Activated CD8-positive, alpha-beta memory T cell treated with anti-CD3 and anti-CD28 coated beads, Interleukin-2, amount 10 ng/mL, durations not matched to agents 7 days and 5 days (primary cell): ENCODE measurements at regions not wholly inside any gene's neighbourhood (a gene's known extent, or its start where the extent isn't known, plus 50 kb on each side); places are given as distances from the start of the nearest gene placed in this dataset.

Source experiments
- ATAC-seq: fragments of 150-1000 bp; cut with Tn5 transposase; one replicate; pipeline ENCODE4 v1.10.0; 2021; ENCODE audit warnings: moderate library complexity
- CTCF ChIA-PET: fragments of 350-600 bp; sonication (Branson Sonifier 250); formaldehyde crosslinking; loops from one replicate; lab custom pipeline; 2021; ENCODE audit warnings: antibody characterized with exemption; lab: Charles Lee
- DNase-seq: peaks from one replicate; pipeline ENCODE4 v3.0.0-alpha.2; 2020
- H3K27ac Mint-ChIP-seq: one replicate; pipeline ENCODE4 v1.8.0; 2021; ENCODE audit warnings: mild to moderate bottlenecking, mixed read lengths
- H3K27me3 Mint-ChIP-seq: one replicate; pipeline ENCODE4 v1.8.0; 2021; ENCODE audit warnings: mixed read lengths
- H3K36me3 Mint-ChIP-seq: one replicate; pipeline ENCODE4 v1.8.0; 2021; ENCODE audit warnings: mild to moderate bottlenecking, mixed read lengths
- H3K4me1 Mint-ChIP-seq: one replicate; pipeline ENCODE4 v1.8.0; 2021; ENCODE audit warnings: mixed read lengths
- H3K4me3 Mint-ChIP-seq: one replicate; pipeline ENCODE4 v1.8.0; 2021; ENCODE audit warnings: mild to moderate bottlenecking, moderate library complexity, mixed read lengths
- H3K9me3 Mint-ChIP-seq: one replicate; pipeline ENCODE4 v1.8.0; 2022; ENCODE audit warnings: low read depth, mixed read lengths

GRCh38 chr9:126158588-126159429 is 167.8 kb upstream of the MVB12B start:
- Mint-ChIP-seq H3K4me3 (no peak overlapping the region), H3K27me3 (no peaks in the 10 kb centered on the region), H3K4me1 (no peaks in the 10 kb centered on the region), H3K27ac (no peak overlapping the region), H3K36me3 (no peaks in the 10 kb centered on the region), H3K9me3 (no peaks in the 10 kb centered on the region)
- CTCF ChIA-PET, result no interaction called here
- no peak for DNase-seq
- ATAC-seq, result no peak

GRCh38 chr9:126159430-126160060 is 167.1 kb upstream of the MVB12B start:
- CTCF ChIA-PET, result no interaction called here
- Mint-ChIP-seq H3K36me3 (no peaks in the 10 kb centered on the region), H3K27ac (no peak overlapping the region), H3K9me3 (no peaks in the 10 kb centered on the region), H3K4me3 (no peak overlapping the region), H3K27me3 (no peaks in the 10 kb centered on the region), H3K4me1 (no peaks in the 10 kb centered on the region)
- ATAC-seq (no peak), DNase-seq (no peak)

- no peaks in the 10 kb centered on the region for H3K36me3 Mint-ChIP-seq
- CTCF ChIA-PET, result no interaction called here
Measured at GRCh38 chr9:126160067-126160853, 166.4 kb upstream of the MVB12B start.

GRCh38 chr9:126160854-126161329 is 165.7 kb upstream of the MVB12B start:
- Mint-ChIP-seq H3K4me3 (no peak overlapping the region), H3K36me3 (no peaks in the 10 kb centered on the region), H3K27ac (no peak overlapping the region), H3K9me3 (no peaks in the 10 kb centered on the region), H3K27me3 (no peaks in the 10 kb centered on the region), H3K4me1 (no peaks in the 10 kb centered on the region)
- ATAC-seq (no peak), DNase-seq (no peak)
- CTCF ChIA-PET, result no interaction called here

More at GRCh38 chr9:126160067-126160853, 166.4 kb upstream of the MVB12B start:
- H3K4me3 Mint-ChIP-seq, result no peak overlapping the region
- no peaks in the 10 kb centered on the region for H3K4me1 Mint-ChIP-seq
- no peak for ATAC-seq
- H3K27me3 Mint-ChIP-seq, result no peaks in the 10 kb centered on the region
- no peaks in the 10 kb centered on the region for H3K9me3 Mint-ChIP-seq
- DNase-seq, result no peak
- no peak overlapping the region for H3K27ac Mint-ChIP-seq

DNA sequence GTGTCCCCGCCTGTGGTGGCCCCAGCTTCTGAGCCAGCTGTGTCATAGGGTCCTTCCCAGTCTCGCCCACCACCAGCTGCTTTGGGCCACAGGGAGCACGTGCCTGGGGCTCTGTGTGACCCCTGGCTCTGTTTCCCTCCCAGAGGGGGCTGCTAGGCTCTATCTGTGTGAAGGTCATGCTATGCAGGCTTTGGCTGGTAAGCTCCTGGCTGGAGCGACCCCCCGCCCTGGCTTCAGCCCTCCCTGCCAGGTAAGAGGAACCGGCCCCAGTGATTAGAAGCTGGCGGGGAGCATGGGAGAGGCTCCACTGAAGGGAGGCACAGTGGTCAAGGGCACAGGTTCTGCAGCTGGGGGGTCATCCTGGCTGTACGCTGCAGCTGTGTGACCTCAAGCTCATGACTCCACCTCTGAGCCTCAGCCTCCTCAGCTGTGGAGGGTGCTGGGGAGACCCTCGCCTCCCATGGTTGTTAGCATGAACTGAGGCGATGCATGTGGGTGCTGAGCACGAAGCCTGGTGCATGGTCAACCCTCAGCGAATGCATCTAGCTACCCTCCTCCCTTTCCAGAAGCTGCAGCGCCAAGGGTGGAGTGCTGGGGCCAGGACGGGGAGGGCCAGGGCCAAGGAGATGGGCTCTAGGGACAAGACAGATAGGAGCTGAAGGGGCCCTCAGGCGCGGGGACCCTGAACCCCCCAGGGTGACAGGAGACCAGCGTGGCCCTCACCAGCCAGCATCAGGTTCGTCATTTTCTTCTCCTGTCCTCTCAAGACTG is 163.8 kb upstream of the MVB12B start:
- ATAC-seq, result no peak
- H3K4me3 Mint-ChIP-seq, result no peak overlapping the region
- H3K36me3 Mint-ChIP-seq, result no peaks in the 10 kb centered on the region
- H3K27ac Mint-ChIP-seq, result no peak overlapping the region
- peaks cover 15% of the 10 kb centered on the region for H3K27me3 Mint-ChIP-seq
- no peak for DNase-seq
- CTCF ChIA-PET, result interaction anchor here (1.0 kb wide), 1 partner anchor 755 kb away, joined by 3 read pairs; no protein-coding TSS in a partner anchor
- H3K9me3 Mint-ChIP-seq, result no peaks in the 10 kb centered on the region
- H3K4me1 Mint-ChIP-seq, result no peaks in the 10 kb centered on the region

DNA sequence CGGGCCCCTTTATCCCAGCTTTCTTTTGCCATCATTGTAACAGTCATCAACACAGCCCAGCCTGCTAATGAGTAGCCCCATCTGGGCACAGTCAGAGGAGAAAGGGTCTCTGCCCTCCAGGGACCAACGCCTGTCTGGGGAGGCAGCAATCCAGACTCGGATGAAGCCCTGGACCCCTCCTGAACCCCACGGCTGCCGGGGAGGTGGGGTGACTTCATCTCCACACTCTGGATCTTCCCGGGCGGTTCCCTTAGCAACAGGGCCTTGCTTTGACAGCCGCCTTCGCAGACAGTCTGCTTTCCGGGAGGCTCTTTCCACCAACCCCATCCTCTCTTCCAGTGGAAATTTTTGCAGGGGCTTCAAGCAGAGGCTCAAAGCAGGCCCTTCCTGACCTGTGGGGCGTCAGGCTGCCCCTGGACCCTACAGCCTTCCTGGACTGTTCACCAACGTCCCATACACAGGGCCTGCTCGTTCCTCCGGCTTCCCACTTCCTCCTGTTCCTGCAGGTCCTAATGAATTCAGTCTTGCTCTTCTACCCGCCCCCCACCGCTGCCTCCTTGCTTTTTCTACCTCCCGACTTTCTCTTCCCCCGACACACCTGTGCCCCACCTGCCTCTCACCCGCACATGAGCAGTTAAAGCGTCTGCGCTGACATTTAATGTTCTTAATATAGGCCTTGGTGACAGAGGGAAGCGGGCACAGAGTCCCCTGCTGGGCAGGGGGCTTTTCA is 161.7 kb upstream of the MVB12B start:
- no peak for ATAC-seq
- no peak for DNase-seq
- no peaks in the 10 kb centered on the region for H3K9me3 Mint-ChIP-seq
- H3K27ac Mint-ChIP-seq, result no peak overlapping the region
- no peak overlapping the region for H3K4me3 Mint-ChIP-seq
- no peaks in the 10 kb centered on the region for H3K4me1 Mint-ChIP-seq
- H3K27me3 Mint-ChIP-seq, result peaks cover 24% of the 10 kb centered on the region
- no peaks in the 10 kb centered on the region for H3K36me3 Mint-ChIP-seq
- CTCF ChIA-PET, result no interaction called here

- no peak overlapping the region for H3K27ac Mint-ChIP-seq
- H3K9me3 Mint-ChIP-seq, result no peaks in the 10 kb centered on the region
- H3K4me1 Mint-ChIP-seq, result no peaks in the 10 kb centered on the region
- no peak overlapping the region for H3K4me3 Mint-ChIP-seq
- CTCF ChIA-PET, result no interaction called here
- H3K27me3 Mint-ChIP-seq, result peaks cover 25% of the 10 kb centered on the region
- no peaks in the 10 kb centered on the region for H3K36me3 Mint-ChIP-seq
- DNase-seq (no peak), ATAC-seq (no peak)
Measured at GRCh38 chr9:126165755-126166154, 160.9 kb upstream of the MVB12B start.

DNA sequence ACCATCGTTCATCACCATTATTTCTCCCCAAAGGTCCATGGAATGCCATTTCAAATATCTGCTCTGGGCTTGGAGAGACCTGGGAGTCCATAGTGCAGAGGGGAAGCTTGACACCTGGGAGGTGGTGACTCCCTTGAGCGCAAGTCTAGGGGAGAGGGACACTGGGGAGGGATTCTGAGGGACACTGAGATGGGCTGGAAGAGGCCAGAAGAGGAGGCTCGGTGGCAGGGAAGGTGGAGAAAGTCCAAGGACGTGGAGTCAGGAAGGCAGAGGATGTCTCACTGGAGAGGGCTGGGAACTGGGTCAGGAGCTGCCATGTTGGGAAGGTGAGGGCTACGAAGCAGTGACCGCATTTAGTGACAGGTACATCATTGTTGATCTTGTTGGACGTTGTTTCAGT is 160.3 kb upstream of the MVB12B start:
- peaks cover 25% of the 10 kb centered on the region for H3K27me3 Mint-ChIP-seq
- ATAC-seq (no peak), DNase-seq (no peak)
- H3K36me3 Mint-ChIP-seq, result no peaks in the 10 kb centered on the region
- CTCF ChIA-PET, result no interaction called here
- no peak overlapping the region for H3K27ac Mint-ChIP-seq
- H3K4me1 Mint-ChIP-seq, result no peaks in the 10 kb centered on the region
- no peak overlapping the region for H3K4me3 Mint-ChIP-seq
- no peaks in the 10 kb centered on the region for H3K9me3 Mint-ChIP-seq

DNA sequence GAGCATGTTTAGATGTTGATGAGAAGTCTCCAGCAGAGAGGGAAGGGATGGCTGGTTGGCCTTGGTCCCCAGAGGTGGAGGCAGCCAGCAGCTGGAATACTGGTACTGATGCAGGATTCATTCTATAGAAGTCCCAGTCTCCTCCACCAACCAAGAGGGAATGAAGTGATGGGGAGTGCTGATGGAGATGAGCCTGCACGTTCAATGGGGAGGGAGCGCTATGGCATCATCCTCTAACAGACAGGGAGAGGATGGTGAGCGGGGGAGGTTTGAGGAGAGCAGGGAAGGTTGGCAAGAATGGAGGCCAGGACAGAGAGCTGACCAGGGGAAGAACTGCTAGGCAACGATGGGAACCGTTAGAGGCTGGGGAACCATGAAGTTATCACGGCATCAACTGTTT is 159.8 kb upstream of the MVB12B start:
- no peak for DNase-seq
- Mint-ChIP-seq H3K4me3 (no peak overlapping the region), H3K36me3 (no peaks in the 10 kb centered on the region), H3K27me3 (peaks cover 25% of the 10 kb centered on the region), H3K4me1 (peaks cover under 1% of the 10 kb centered on the region), H3K9me3 (no peaks in the 10 kb centered on the region), H3K27ac (no peak overlapping the region)
- ATAC-seq, result no peak
- CTCF ChIA-PET, result no interaction called here

GRCh38 chr9:126169736-126170135 is 156.9 kb upstream of the MVB12B start:
- peaks cover 28% of the 10 kb centered on the region for H3K27me3 Mint-ChIP-seq
- DNase-seq, result no peak
- CTCF ChIA-PET, result no interaction called here
- no peak overlapping the region for H3K4me3 Mint-ChIP-seq
- H3K9me3 Mint-ChIP-seq, result no peaks in the 10 kb centered on the region
- H3K4me1 Mint-ChIP-seq, result peaks cover 5% of the 10 kb centered on the region
- H3K36me3 Mint-ChIP-seq, result no peaks in the 10 kb centered on the region
- H3K27ac Mint-ChIP-seq, result no peak overlapping the region
- no peak for ATAC-seq

DNA sequence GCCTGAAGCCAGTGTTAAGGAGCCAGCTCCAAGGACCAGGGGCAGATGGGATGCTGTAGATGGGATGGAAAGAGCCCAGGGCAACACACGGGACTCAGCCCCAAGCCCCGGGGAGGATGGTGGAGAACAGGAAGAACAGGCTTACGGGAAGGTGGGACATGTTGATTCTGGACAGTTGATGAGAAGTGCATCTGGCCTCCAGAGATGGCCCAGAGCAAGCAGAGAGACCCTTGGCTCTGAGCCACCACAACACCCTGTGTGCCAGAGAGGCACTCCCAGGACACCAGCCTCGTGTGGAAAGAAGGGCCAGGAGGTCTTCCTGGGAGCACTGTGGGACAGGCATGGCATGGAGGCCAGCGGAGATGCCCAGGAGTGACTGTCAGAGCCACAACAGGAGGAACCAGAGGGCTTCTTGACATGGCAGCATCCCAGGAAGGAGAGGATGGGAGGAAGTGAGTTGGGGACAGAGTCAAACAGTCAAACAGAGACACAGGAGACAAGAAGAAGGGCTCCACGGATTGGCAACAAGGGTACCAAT is 156.3 kb upstream of the MVB12B start:
- H3K4me1 Mint-ChIP-seq, result peaks cover 5% of the 10 kb centered on the region
- no peaks in the 10 kb centered on the region for H3K9me3 Mint-ChIP-seq
- H3K36me3 Mint-ChIP-seq, result no peaks in the 10 kb centered on the region
- H3K4me3 Mint-ChIP-seq, result no peak overlapping the region
- H3K27me3 Mint-ChIP-seq, result peaks cover 28% of the 10 kb centered on the region
- no peak for DNase-seq
- CTCF ChIA-PET, result no interaction called here
- no peak for ATAC-seq
- H3K27ac Mint-ChIP-seq, result no peak overlapping the region

GRCh38 chr9:126171641-126172040 is 155.0 kb upstream of the MVB12B start:
- H3K9me3 Mint-ChIP-seq, result no peaks in the 10 kb centered on the region
- CTCF ChIA-PET, result no interaction called here
- H3K27me3 Mint-ChIP-seq, result peaks cover 29% of the 10 kb centered on the region
- no peak overlapping the region for H3K27ac Mint-ChIP-seq
- no peaks in the 10 kb centered on the region for H3K36me3 Mint-ChIP-seq
- ATAC-seq (no peak), DNase-seq (no peak)
- no peak overlapping the region for H3K4me3 Mint-ChIP-seq
- peaks cover 5% of the 10 kb centered on the region for H3K4me1 Mint-ChIP-seq
